ENCODE measurements at regions not wholly inside any gene's neighbourhood (a gene's known extent, or its start where the extent isn't known, plus 50 kb on each side); places are given as distances from the start of the nearest gene placed in this dataset.

- no peak overlapping the region for H3K27ac ChIP-seq
- no peak overlapping the region for H3K4me3 ChIP-seq
- H3K9me3 ChIP-seq, result no peaks in the 10 kb centered on the region
- no peak for DNase-seq (ENCODE audit: extremely low spot score in 2 of 2)
- no peaks in the 10 kb centered on the region for H3K27me3 ChIP-seq
- no peaks in the 10 kb centered on the region for H3K4me1 ChIP-seq
- H3K36me3 ChIP-seq, result no peaks in the 10 kb centered on the region
- intact Hi-C loops (cut with DNase I), result no loop called here
- TF ChIP-seq POLR2AphosphoS5 (IDR thresholded peaks at IDR 0.05; ENCODE audit: insufficient read depth in 1 of 2, low read depth in 1 of 2) (no peak), POLR2A (IDR thresholded peaks at IDR 0.05) (no peak)
- TF ChIP-seq, protein P1, sequence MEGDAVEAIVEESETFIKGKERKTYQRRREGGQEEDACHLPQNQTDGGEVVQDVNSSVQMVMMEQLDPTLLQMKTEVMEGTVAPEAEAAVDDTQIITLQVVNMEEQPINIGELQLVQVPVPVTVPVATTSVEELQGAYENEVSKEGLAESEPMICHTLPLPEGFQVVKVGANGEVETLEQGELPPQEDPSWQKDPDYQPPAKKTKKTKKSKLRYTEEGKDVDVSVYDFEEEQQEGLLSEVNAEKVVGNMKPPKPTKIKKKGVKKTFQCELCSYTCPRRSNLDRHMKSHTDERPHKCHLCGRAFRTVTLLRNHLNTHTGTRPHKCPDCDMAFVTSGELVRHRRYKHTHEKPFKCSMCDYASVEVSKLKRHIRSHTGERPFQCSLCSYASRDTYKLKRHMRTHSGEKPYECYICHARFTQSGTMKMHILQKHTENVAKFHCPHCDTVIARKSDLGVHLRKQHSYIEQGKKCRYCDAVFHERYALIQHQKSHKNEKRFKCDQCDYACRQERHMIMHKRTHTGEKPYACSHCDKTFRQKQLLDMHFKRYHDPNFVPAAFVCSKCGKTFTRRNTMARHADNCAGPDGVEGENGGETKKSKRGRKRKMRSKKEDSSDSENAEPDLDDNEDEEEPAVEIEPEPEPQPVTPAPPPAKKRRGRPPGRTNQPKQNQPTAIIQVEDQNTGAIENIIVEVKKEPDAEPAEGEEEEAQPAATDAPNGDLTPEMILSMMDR (IDR thresholded peaks at IDR 0.05), result no peak
These were observed 186.2 kb upstream of the PDE1C start for GRCh38 chr7:32256376-32256775.

DNA sequence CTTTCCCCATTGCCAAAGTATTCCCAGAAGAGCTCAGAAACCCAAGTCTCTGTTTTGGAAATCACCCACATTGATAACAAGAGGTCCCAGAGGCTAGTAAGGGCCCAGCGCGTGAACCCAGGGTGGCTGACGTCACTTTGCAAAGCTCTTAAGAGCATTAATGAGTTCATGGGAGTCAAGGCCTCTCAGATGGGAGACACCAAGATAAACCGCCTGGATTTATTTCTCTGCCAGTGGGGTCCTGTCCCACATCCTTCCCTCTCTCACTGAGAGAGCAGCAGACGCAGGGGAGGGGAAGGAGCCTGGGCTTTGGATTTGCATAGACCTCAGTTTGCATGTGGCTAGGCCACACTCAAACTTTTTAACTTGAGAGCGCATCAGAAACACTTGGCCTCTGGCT, 184.8 kb upstream of the PDE1C start:
- Histone ChIP-seq H3K27ac (no peak overlapping the region), H3K9me3 (no peaks in the 10 kb centered on the region), H3K36me3 (no peaks in the 10 kb centered on the region), H3K4me1 (no peaks in the 10 kb centered on the region), H3K4me3 (no peak overlapping the region), H3K27me3 (no peaks in the 10 kb centered on the region)
- intact Hi-C loops (cut with DNase I), result no loop called here
- TF ChIP-seq, protein P1 (IDR thresholded peaks at IDR 0.05), result no peak
- no peak for TF ChIP-seq POLR2AphosphoS5 (IDR thresholded peaks at IDR 0.05; ENCODE audit: insufficient read depth in 1 of 2, low read depth in 1 of 2)
- TF ChIP-seq POLR2A (IDR thresholded peaks at IDR 0.05), result no peak
- no peak for DNase-seq (ENCODE audit: extremely low spot score in 2 of 2)

DNA sequence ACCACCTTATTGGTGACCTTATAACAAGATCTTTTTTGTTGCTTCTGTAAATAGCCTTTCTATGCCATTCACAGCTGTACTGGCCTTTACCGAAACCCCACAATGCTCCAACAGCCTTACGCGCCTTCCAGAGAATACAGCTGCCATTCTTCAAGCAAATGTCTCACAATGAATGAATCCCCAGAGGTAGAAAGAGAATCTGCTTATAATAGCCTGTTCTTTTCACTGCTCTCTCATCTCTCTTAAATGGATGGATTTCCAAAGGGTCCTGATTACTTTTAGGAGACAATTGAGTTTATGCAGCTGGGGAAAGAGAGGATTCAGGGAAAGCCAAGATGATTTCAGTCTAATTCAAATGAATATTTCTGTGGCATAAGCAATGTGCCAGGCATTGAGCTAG, 183.1 kb upstream of the PDE1C start:
- Histone ChIP-seq H3K9me3 (no peaks in the 10 kb centered on the region), H3K27me3 (no peaks in the 10 kb centered on the region), H3K27ac (no peak overlapping the region), H3K4me3 (no peak overlapping the region), H3K36me3 (no peaks in the 10 kb centered on the region), H3K4me1 (no peaks in the 10 kb centered on the region)
- TF ChIP-seq POLR2AphosphoS5 (IDR thresholded peaks at IDR 0.05; ENCODE audit: insufficient read depth in 1 of 2, low read depth in 1 of 2), result no peak
- TF ChIP-seq POLR2A (IDR thresholded peaks at IDR 0.05), result no peak
- TF ChIP-seq, protein P1 (IDR thresholded peaks at IDR 0.05), result no peak
- no peak for DNase-seq (ENCODE audit: extremely low spot score in 2 of 2)
- intact Hi-C loops (cut with DNase I), result no loop called here

DNA sequence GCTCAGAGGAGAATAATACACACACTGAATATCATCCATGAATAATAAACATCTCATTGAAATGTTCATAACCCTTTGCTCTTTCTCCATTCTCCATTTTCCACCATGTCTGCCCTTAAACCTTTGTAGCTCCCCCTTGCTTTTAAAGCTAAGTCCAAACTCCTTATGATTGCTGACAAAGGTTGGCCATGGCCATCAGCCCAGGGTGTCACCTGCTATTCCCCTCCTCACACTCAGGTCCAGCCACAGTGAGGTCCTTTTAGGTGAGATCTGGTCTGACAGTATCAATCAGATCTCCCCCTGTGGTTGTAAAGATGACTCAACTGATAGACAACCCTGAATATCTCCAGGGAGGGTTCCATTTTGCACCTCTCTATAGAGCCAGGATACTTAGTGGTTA, 181.5 kb upstream of the PDE1C start:
- peak in 1 of 2 donors; percentile 37 for DNase-seq (ENCODE audit: extremely low spot score in 2 of 2)
- intact Hi-C loops (cut with DNase I), result no loop called here
- Histone ChIP-seq H3K27ac (no peak overlapping the region), H3K36me3 (no peaks in the 10 kb centered on the region), H3K9me3 (no peaks in the 10 kb centered on the region), H3K4me3 (no peak overlapping the region), H3K27me3 (no peaks in the 10 kb centered on the region), H3K4me1 (no peaks in the 10 kb centered on the region)
- TF ChIP-seq, protein P1 (IDR thresholded peaks at IDR 0.05), result no peak
- TF ChIP-seq POLR2A (IDR thresholded peaks at IDR 0.05), result no peak
- TF ChIP-seq POLR2AphosphoS5 (IDR thresholded peaks at IDR 0.05; ENCODE audit: insufficient read depth in 1 of 2, low read depth in 1 of 2), result no peak

DNA sequence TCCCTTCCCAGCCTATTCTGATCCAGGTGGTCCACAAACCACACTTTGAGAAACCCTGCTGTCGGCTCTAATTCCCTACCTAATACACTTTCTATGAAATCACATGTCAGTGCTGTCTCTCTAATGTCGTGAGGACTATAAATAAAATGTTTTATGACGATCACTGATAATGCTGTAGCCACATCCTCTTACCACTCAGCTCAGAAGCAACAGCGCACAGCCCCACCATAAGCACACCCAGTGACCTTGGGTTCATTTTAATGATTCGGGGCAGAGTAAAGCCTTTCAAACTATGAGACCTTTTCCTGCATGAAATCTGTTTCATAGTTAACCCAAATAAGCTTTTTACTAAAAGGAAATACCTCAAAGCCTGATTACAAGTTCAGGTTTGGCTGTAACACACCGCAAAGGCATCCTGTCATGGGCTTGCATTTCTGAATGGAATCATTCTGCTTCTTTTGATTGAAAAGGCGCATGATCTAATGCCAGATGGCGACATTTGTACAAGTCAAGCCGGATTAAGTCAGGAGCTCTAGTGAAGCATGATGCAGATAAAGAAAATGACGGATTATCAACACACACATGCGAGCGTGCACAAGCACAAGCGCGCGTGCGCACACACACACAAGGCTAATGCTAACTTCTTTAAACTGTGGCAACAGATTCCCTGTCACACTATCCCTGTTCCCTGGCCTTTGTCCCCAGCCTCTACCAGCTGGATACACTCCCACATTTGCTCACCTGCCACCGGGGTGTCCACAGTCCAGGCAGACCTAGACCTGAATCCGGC, 180.5 kb upstream of the PDE1C start:
- Histone ChIP-seq H3K27me3 (no peaks in the 10 kb centered on the region), H3K4me3 (no peak overlapping the region), H3K4me1 (no peaks in the 10 kb centered on the region), H3K9me3 (no peaks in the 10 kb centered on the region), H3K27ac (no peak overlapping the region), H3K36me3 (no peaks in the 10 kb centered on the region)
- peak in 1 of 2 donors; percentile 9 for DNase-seq (ENCODE audit: extremely low spot score in 2 of 2)
- intact Hi-C loops (cut with DNase I), result no loop called here
- TF ChIP-seq POLR2AphosphoS5 (IDR thresholded peaks at IDR 0.05; ENCODE audit: insufficient read depth in 1 of 2, low read depth in 1 of 2), result no peak
- TF ChIP-seq, protein P1 (IDR thresholded peaks at IDR 0.05), result no peak
- TF ChIP-seq POLR2A (IDR thresholded peaks at IDR 0.05), result no peak

Data from vagina (tissue), 2 donors.